Left ventricle myocardium inferior (tissue), 1 donor: ENCODE measurements at regions not wholly inside any gene's neighbourhood (a gene's known extent, or its start where the extent isn't known, plus 50 kb on each side); places are given as distances from the start of the nearest gene placed in this dataset.
"Not testable (repeated sequence)": the region's sequence is repeated elsewhere in the genome, so short reads cannot be mapped to it uniquely, and the experiment has no call there.

Source experiments
- DNase-seq: peaks from one replicate; pipeline ENCODE4 v3.0.0-alpha.2; 2020
- H3K27ac ChIP-seq: fragments of 200-600 bp; replicated peaks from 2 replicates; pipeline ENCODE4 v1.8.0; 2021
- H3K27me3 ChIP-seq: fragments of 200-600 bp; 2 replicates; pipeline ENCODE4 v1.8.0; 2021; ENCODE audit warnings: low read depth
- H3K36me3 ChIP-seq: fragments of 200-600 bp; 2 replicates; pipeline ENCODE4 v1.8.0; 2021
- H3K4me1 ChIP-seq: fragments of 200-600 bp; 2 replicates; pipeline ENCODE4 v1.8.0; 2021
- H3K4me3 ChIP-seq: fragments of 200-600 bp; 2 replicates; pipeline ENCODE4 v1.8.0; 2021; ENCODE audit warnings: mild to moderate bottlenecking, moderate library complexity
- H3K9me3 ChIP-seq: fragments of 200-600 bp; replicated peaks from 2 replicates; pipeline ENCODE4 v1.8.0; 2021
- CTCF ChIP-seq: fragments of 200-600 bp; IDR thresholded peaks from 2 replicates; pipeline ENCODE4 v1.8.0; 2021; ENCODE audit warnings: antibody characterized with exemption, mild to moderate bottlenecking, borderline replicate concordance
- intact Hi-C: fragments of 100-400 bp; cut with micrococcal nuclease; formaldehyde crosslinking; loops from one replicate; pipeline ENCODE4 v1.11.0; 2022
- donor health status: DM: no; HTN: yes; CAD: no; lungs with severe emphysema.

- Histone ChIP-seq H3K27ac (no peak overlapping the region), H3K9me3 (no peaks in the 10 kb centered on the region), H3K4me1 (no peaks in the 10 kb centered on the region), H3K27me3 (no peaks in the 10 kb centered on the region), H3K4me3 (no peak overlapping the region), H3K36me3 (no peaks in the 10 kb centered on the region)
- intact Hi-C loops: no loop called here
- no peak for TF ChIP-seq CTCF
- DNase-seq: no peak
Measured at GRCh38 chr14:30017370-30017993, 89.8 kb upstream of the PRKD1 start.

DNA sequence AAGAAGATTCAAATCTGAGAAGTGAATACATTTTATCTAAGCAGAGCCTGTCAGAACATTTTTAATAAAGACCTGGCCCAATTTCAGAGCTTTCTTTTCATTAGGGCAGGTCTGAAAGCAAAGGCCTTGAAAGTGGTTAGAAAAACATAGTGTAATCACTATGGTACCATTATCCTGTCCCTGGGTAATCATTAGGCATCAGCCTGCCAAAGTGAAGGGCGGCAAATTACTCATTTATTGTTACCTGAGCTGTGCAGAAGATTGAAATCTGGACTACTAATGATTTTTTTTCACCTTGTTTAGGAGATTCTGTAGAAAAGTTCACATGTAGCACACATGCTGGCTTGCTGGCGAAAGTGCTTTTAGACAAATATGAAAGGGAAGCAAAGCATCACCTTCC is 92.6 kb upstream of the PRKD1 start:
- H3K9me3 ChIP-seq: peaks cover 12% of the 10 kb centered on the region
- H3K27ac ChIP-seq: no peak overlapping the region
- TF ChIP-seq CTCF: no peak
- no peaks in the 10 kb centered on the region for H3K36me3 ChIP-seq
- H3K27me3 ChIP-seq: no peaks in the 10 kb centered on the region
- no peaks in the 10 kb centered on the region for H3K4me1 ChIP-seq
- DNase-seq: no peak
- no peak overlapping the region for H3K4me3 ChIP-seq
- intact Hi-C loops: no loop called here

DNA sequence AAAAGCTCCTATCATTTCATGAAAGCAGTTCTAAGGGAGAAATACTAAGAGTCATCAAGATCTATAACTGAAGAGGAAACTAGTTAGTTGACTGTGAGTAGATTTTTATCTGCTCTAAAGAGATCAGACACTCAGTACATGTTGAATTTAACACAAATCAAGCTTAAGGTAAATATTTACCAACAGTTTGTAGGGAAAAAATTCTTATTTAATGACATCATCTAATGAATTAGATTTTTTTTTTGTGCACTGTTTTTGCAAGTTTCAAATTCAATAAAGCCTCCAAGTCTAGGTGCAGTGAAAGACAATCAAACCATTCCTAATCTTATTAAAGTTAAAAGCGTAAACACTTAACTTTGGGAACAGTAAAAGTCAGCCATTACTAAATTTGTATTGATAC is 93.0 kb upstream of the PRKD1 start:
- no peak overlapping the region for H3K4me3 ChIP-seq
- no peaks in the 10 kb centered on the region for H3K36me3 ChIP-seq
- H3K9me3 ChIP-seq: peaks cover 12% of the 10 kb centered on the region
- H3K27ac ChIP-seq: no peak overlapping the region
- no peak for DNase-seq
- H3K27me3 ChIP-seq: no peaks in the 10 kb centered on the region
- TF ChIP-seq CTCF: no peak
- no peaks in the 10 kb centered on the region for H3K4me1 ChIP-seq
- intact Hi-C loops: no loop called here

GRCh38 chr14:30023350-30023749 is 95.7 kb upstream of the PRKD1 start:
- peaks cover 26% of the 10 kb centered on the region for H3K9me3 ChIP-seq
- intact Hi-C loops, H3K27me3 ChIP-seq, H3K27ac ChIP-seq, H3K36me3 ChIP-seq, H3K4me3 ChIP-seq, H3K4me1 ChIP-seq, DNase-seq: not testable (repeated sequence)

- Histone ChIP-seq H3K36me3 (no peaks in the 10 kb centered on the region), H3K4me3 (no peak overlapping the region), H3K9me3 (peaks cover 20% of the 10 kb centered on the region), H3K27ac (no peak overlapping the region), H3K27me3 (no peaks in the 10 kb centered on the region), H3K4me1 (no peaks in the 10 kb centered on the region)
- intact Hi-C loops: no loop called here
- TF ChIP-seq CTCF: no peak
- DNase-seq: no peak
Measured at GRCh38 chr14:30034152-30034551, 106.5 kb upstream of the PRKD1 start.

DNA sequence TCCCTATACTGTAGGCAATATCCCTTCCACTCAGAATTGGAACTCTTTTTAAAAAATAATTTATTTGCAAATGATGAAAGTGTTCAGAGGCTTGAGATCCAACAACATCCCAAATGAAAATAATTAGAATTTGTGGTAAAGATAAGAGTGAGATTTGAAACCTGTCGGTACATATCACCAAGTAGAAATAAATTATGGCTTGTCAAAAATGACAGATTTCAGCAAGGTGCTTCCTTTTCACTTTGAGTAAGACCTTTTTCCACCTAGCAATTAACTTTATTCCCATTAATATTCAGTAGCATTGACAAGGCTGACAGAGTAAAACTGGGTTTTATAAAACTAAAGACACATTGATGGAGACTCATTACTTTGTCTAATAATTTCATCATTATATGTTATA is 107.7 kb upstream of the PRKD1 start:
- no peak overlapping the region for H3K4me3 ChIP-seq
- no peak for TF ChIP-seq CTCF
- H3K36me3 ChIP-seq: no peaks in the 10 kb centered on the region
- DNase-seq: no peak
- peaks cover 8% of the 10 kb centered on the region for H3K9me3 ChIP-seq
- H3K4me1 ChIP-seq: no peaks in the 10 kb centered on the region
- H3K27ac ChIP-seq: no peak overlapping the region
- H3K27me3 ChIP-seq: no peaks in the 10 kb centered on the region
- intact Hi-C loops: no loop called here
